ENCODE measurements at regions not wholly inside any gene's neighbourhood (a gene's known extent, or its start where the extent isn't known, plus 50 kb on each side); places are given as distances from the start of the nearest gene placed in this dataset.

GRCh38 chr2:239577935-239578334 lies 177.1 kb upstream of the HDAC4 start:
- no peaks in the 10 kb centered on the region; the same call in 2 of the 3 replicates for H3K9me3 ChIP-seq (replicated peaks; ENCODE audit: control insufficient read depth, insufficient read depth, low read length)
- CTCF ChIA-PET = no interaction called here
- FAIRE-seq = no peak
- no peaks in the 10 kb centered on the region for H3K4me1 ChIP-seq (ENCODE audit: control insufficient read depth, insufficient read depth, low read length)
- 38% methylated on average over 12 of the region's 12 CpGs for WGBS (ENCODE audit: insufficient coverage, insufficient replicate concordance, low lambda C conversion rate, missing lambda C conversion rate)
- H3K36me3 ChIP-seq (ENCODE audit: control insufficient read depth in 2 of 2, insufficient read depth in 2 of 2, low read length in 1 of 2) = no peaks in the 10 kb centered on the region
- DNase-seq (ENCODE audit: low read depth, low spot score) = no peak
- H4K20me1 ChIP-seq (ENCODE audit: control insufficient read depth, insufficient read depth) = no peaks in the 10 kb centered on the region
- no peak overlapping the region for H3K9ac ChIP-seq (ENCODE audit: control insufficient read depth, insufficient read depth, low read length)
- no peak overlapping the region for H3K27ac ChIP-seq (ENCODE audit: control insufficient read depth, insufficient read depth)
- intact Hi-C loops (cut with micrococcal nuclease; ENCODE audit: unreplicated experiment) (no loop called here), in situ Hi-C loops (cut with MboI) (no loop called here)
- SMC1A ChIA-PET (ENCODE audit: uncharacterized antibody, unreplicated experiment) = no interaction called here
- RAD21 ChIA-PET (ENCODE audit: unreplicated experiment) = no interaction called here
- no peak overlapping the region for H2AFZ ChIP-seq (ENCODE audit: control insufficient read depth, low read depth, low read length)
- H3K4me3 ChIP-seq = no peak overlapping the region
- POLR2A ChIA-PET = interaction anchor here (0.5 kb wide), 1 partner anchor 49 kb away, joined by 4 read pairs; no protein-coding TSS in a partner anchor
- ATAC-seq = no peak
- BruUV-seq (replicated peaks) = no TSS peak
- H3K27me3 ChIP-seq (replicated peaks in 1 of 2; ENCODE audit: control insufficient read depth in 2 of 2, insufficient read depth in 2 of 2, low read length in 1 of 2) = peaks cover 0 to 2% of the 10 kb centered on the region in 2 experiments; a peak in 2 of 4 replicates
- H3K79me2 ChIP-seq (ENCODE audit: control insufficient read depth, insufficient read depth, low read length) = no peaks in the 10 kb centered on the region
- TF ChIP-seq POLR2AphosphoS2 (IDR thresholded peaks at IDR 0.05; ENCODE audit: low read depth, low read length) (no peak), TCF3 (IDR thresholded peaks at IDR 0.05; ENCODE audit: borderline replicate concordance, insufficient read depth, low read depth, low read length) (no peak), ZBTB11 (CRISPR knock-in tag; IDR thresholded peaks at IDR 0.05) (no peak), CREB1 (IDR thresholded peaks at IDR 0.05; ENCODE audit: low read depth) (no peak)
- H3K4me2 ChIP-seq (ENCODE audit: control insufficient read depth, insufficient read depth) = no peak overlapping the region

Measured in GM12878 (cell line).